PC-9 (cell line): ENCODE measurements at regions not wholly inside any gene's neighbourhood (a gene's known extent, or its start where the extent isn't known, plus 50 kb on each side); places are given as distances from the start of the nearest gene placed in this dataset.

Experiments
- BruUV-seq: library from RNA; stranded (reverse); fragments of 400-500 nt; replicated peaks from 2 replicates; lab custom pipeline; 2021; lab: Mats Ljungman, UMichigan
- CTCF ChIA-PET: fragments of 300-600 bp; sonication (Branson Sonifier 250); formaldehyde crosslinking; loops from one replicate; lab custom pipeline; 2022; ENCODE audit warnings: antibody characterized with exemption; lab: Charles Lee
- POLR2A ChIA-PET: fragments of 300-600 bp; sonication (Branson Sonifier 250); formaldehyde crosslinking; loops from one replicate; lab custom pipeline; 2022; ENCODE audit warnings: antibody characterized with exemption; ENCODE audit not compliant: unreplicated experiment; lab: Charles Lee
- DNase-seq, 2 experiments: peaks; one replicate each; pipeline versions ENCODE4 v3.0.0 to v3.0.0-alpha.2; 2015 to 2022; ENCODE audit warnings: mixed read lengths in 1 of 2
- H2AFZ ChIP-seq: fragments of 200-600 bp; sonication (generic); 2 replicates; pipeline ENCODE4 v1.8.1; 2017; ENCODE audit warnings: antibody characterized with exemption
- H3F3A ChIP-seq: fragments of 200-600 bp; sonication (generic); 2 replicates; pipeline ENCODE4 v1.8.1; 2017; ENCODE audit warnings: antibody characterized with exemption, mild to moderate bottlenecking, low read depth; ENCODE audit not compliant: insufficient read depth
- H3K27ac ChIP-seq: fragments of 200-600 bp; sonication (generic); 2 replicates; pipeline ENCODE4 v1.6.1; 2016; ENCODE audit warnings: mixed run types
- H3K27me3 ChIP-seq: fragments of 200-600 bp; sonication (generic); 2 replicates; pipeline ENCODE4 v1.6.1; 2016; ENCODE audit warnings: low read depth, mixed run types; ENCODE audit not compliant: insufficient read depth
- H3K36me3 ChIP-seq: fragments of 200-600 bp; sonication (generic); 2 replicates; pipeline ENCODE4 v1.6.1; 2016; ENCODE audit warnings: low read depth, mixed run types
- H3K4me1 ChIP-seq: fragments of 200-600 bp; sonication (generic); replicated peaks from 2 replicates; pipeline ENCODE4 v1.6.1; 2016; ENCODE audit warnings: mixed run types; ENCODE audit not compliant: insufficient read depth
- H3K4me2 ChIP-seq: fragments of 200-600 bp; sonication (generic); 2 replicates; pipeline ENCODE4 v1.6.1; 2017; ENCODE audit warnings: mixed run types
- H3K4me3 ChIP-seq: fragments of 200-600 bp; sonication (generic); 2 replicates; pipeline ENCODE4 v1.6.1; 2016; ENCODE audit warnings: mixed run types
- H3K79me2 ChIP-seq: fragments of 200-600 bp; sonication (generic); 2 replicates; pipeline ENCODE4 v1.6.1; 2017; ENCODE audit warnings: low read depth, mixed run types
- H3K9me2 ChIP-seq: fragments of 200-600 bp; sonication (generic); 2 replicates; pipeline ENCODE4 v1.8.1; 2017; ENCODE audit warnings: mild to moderate bottlenecking; ENCODE audit not compliant: insufficient read depth
- H3K9me3 ChIP-seq: fragments of 200-600 bp; sonication (generic); 2 replicates; pipeline ENCODE4 v1.8.1; 2016; ENCODE audit warnings: low read depth; ENCODE audit not compliant: insufficient read depth
- H4K20me1 ChIP-seq: fragments of 200-600 bp; sonication (generic); 2 replicates; pipeline ENCODE4 v1.8.1; 2017; ENCODE audit not compliant: insufficient read depth
- CTCF ChIP-seq: fragments of 200-600 bp; sonication (generic); conservative IDR thresholded peaks from 2 replicates; pipeline ENCODE4 v1.6.1; 2017; ENCODE audit warnings: mixed run types, antibody characterized with exemption, mild to moderate bottlenecking, moderate library complexity
- EZH2 ChIP-seq: fragments of 200-600 bp; sonication (generic); IDR thresholded peaks from 2 replicates; pipeline ENCODE4 v1.8.0; 2017; ENCODE audit warnings: antibody characterized with exemption, low read depth
- intact Hi-C: fragments of 100-400 bp; cut with micrococcal nuclease; formaldehyde crosslinking; loops from one replicate; pipeline ENCODE4 v1.10.0; 2022; ENCODE audit not compliant: unreplicated experiment

DNA sequence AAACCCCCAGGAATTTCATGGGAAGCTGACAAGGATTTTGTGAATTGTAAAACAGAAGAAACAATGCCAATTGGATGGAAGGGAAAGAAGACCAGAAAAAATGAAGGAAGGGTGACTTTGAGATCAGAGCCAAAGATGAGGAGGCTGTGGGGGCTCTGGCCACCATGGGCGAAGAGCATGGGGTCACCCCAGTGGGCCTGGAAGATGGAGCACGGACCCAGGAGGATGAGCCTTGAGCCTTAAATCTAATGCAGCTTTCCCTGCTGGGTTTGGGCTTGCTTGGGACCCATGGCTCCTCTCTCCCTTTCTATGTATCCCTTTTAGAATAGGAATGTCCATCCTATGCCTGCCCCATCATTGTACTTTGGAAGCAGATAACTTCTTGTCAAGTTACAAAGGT is 322.2 kb downstream of the TMEM121 start:
- Histone ChIP-seq H3K4me1 (no peaks in the 10 kb centered on the region), H4K20me1 (no peaks in the 10 kb centered on the region), H3K9me3 (no peaks in the 10 kb centered on the region), H3K27me3 (peaks cover 83% of the 10 kb centered on the region), H3F3A (no peaks in the 10 kb centered on the region), H3K4me2 (no peak overlapping the region), H3K4me3 (no peak overlapping the region), H3K79me2 (no peaks in the 10 kb centered on the region), H3K27ac (no peak overlapping the region), H2AFZ (no peak overlapping the region), H3K9me2 (no peaks in the 10 kb centered on the region), H3K36me3 (no peaks in the 10 kb centered on the region)
- intact Hi-C loops = no loop called here
- no peak for TF ChIP-seq CTCF
- no peak for TF ChIP-seq EZH2
- POLR2A ChIA-PET = no interaction called here
- DNase-seq = no peak
- CTCF ChIA-PET = no interaction called here
- no TSS peak for BruUV-seq

- BruUV-seq = no TSS peak
- Histone ChIP-seq H3K9me2 (no peaks in the 10 kb centered on the region), H3K4me2 (no peak overlapping the region), H3K27ac (no peak overlapping the region), H2AFZ (no peak overlapping the region), H3K4me3 (no peak overlapping the region), H3F3A (no peaks in the 10 kb centered on the region), H3K27me3 (peaks cover 83% of the 10 kb centered on the region), H3K9me3 (no peaks in the 10 kb centered on the region), H3K36me3 (no peaks in the 10 kb centered on the region), H4K20me1 (no peaks in the 10 kb centered on the region), H3K4me1 (no peaks in the 10 kb centered on the region), H3K79me2 (no peaks in the 10 kb centered on the region)
- intact Hi-C loops = no loop called here
- CTCF ChIA-PET = no interaction called here
- TF ChIP-seq EZH2 (no peak), CTCF (no peak)
- POLR2A ChIA-PET = no interaction called here
- DNase-seq = no peak
These were observed 323.7 kb downstream of the TMEM121 start for GRCh38 chr14:105849933-105850626.

DNA sequence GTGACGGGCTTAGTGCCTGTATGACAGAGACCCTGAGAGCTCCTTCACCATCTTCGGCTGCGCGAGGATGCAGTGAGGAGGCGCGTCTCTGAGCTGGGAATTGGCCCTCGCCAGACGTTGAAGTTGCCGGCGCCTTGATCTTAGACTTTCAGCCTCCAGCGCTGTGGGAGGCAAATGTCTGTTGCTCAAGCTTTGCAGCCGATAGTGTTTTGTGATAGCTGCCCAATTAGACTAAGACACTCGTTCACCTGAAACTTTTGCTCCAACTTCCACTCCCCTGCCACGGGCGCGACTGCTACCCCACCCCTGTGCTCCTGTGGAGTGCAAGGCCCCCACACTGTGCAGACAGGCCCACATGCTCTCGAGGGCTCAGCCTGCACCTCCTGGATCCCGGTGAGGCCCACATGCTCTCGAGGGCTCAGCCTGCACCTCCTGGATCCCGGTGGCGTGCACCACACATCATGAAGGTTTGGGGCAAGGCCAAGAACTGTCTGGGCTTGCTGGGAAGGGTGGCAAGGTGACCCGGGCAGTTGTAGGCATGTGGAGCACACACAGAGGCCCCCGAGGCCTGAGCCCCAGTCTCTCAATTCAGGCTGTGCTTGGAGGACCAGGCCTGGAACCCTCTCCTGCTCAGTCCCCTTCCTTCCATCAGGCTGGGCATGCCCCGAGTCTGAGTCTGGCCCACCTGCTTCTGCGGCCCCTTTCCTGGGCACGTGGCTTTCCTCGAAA is 324.6 kb downstream of the TMEM121 start:
- no peak overlapping the region for H2AFZ ChIP-seq
- H3K4me1 ChIP-seq = no peaks in the 10 kb centered on the region
- H3F3A ChIP-seq = no peaks in the 10 kb centered on the region
- H3K4me2 ChIP-seq = no peak overlapping the region
- no peaks in the 10 kb centered on the region for H3K9me3 ChIP-seq
- DNase-seq = no peak
- H3K36me3 ChIP-seq = no peaks in the 10 kb centered on the region
- BruUV-seq = no TSS peak
- peaks cover 85% of the 10 kb centered on the region for H3K27me3 ChIP-seq
- TF ChIP-seq CTCF (no peak), EZH2 (no peak)
- ChIA-PET CTCF (no interaction called here), POLR2A (no interaction called here)
- no peaks in the 10 kb centered on the region for H3K9me2 ChIP-seq
- no peak overlapping the region for H3K4me3 ChIP-seq
- H4K20me1 ChIP-seq = no peaks in the 10 kb centered on the region
- no peaks in the 10 kb centered on the region for H3K79me2 ChIP-seq
- H3K27ac ChIP-seq = no peak overlapping the region
- intact Hi-C loops = no loop called here
